Lung (tissue), 11 donors: ENCODE measurements at regions not wholly inside any gene's neighbourhood (a gene's known extent, or its start where the extent isn't known, plus 50 kb on each side); places are given as distances from the start of the nearest gene placed in this dataset.

Experiments
- ATAC-seq: fragments of 200-7000 bp; cut with Tn5 transposase; one replicate; pipeline ENCODE4 v1.9.1; 2020; ENCODE audit warnings: moderate number of reproducible peaks; ENCODE audit not compliant: insufficient read depth, low FRiP score
- DNase-seq, 3 donors: peaks; one replicate each; pipeline ENCODE4 v3.0.0-alpha.2; 2013 to 2017
- H3K27ac ChIP-seq, 2 donors: one replicate each; pipeline ENCODE4 v1.5.1; 2013; ENCODE audit warnings: mild to moderate bottlenecking in 2 of 2, moderate library complexity in 2 of 2, control low read depth in 1 of 2, inconsistent platforms in 1 of 2, low read depth in 1 of 2, low read length in 1 of 2
- H3K27me3 ChIP-seq, 3 donors: one replicate each; pipeline ENCODE4 v1.5.1; 2013; ENCODE audit warnings: low read length in 2 of 3; ENCODE audit not compliant: control insufficient read depth in 3 of 3, insufficient read depth in 3 of 3
- H3K36me3 ChIP-seq, 4 donors: one replicate each; pipeline ENCODE4 v1.5.1; 2013; ENCODE audit warnings: low read length in 4 of 4, mild to moderate bottlenecking in 1 of 4, moderate library complexity in 1 of 4; ENCODE audit not compliant: control insufficient read depth in 4 of 4, insufficient read depth in 4 of 4
- H3K4me1 ChIP-seq, 5 donors: one replicate each; pipeline ENCODE4 v1.5.1; 2013; ENCODE audit warnings: low read length in 5 of 5, mild to moderate bottlenecking in 2 of 5, moderate library complexity in 1 of 5; ENCODE audit not compliant: control insufficient read depth in 5 of 5, insufficient read depth in 5 of 5
- H3K4me3 ChIP-seq: one replicate; pipeline ENCODE4 v1.5.1; 2013; ENCODE audit warnings: mild to moderate bottlenecking, control low read depth, moderate library complexity
- H3K9ac ChIP-seq, 2 donors: one replicate each; pipeline ENCODE4 v1.5.1; 2013; ENCODE audit warnings: low read length in 2 of 2, control low read depth in 1 of 2; ENCODE audit not compliant: insufficient read depth in 1 of 2
- H3K9me3 ChIP-seq, 4 donors: one replicate each; pipeline ENCODE4 v1.5.1; 2013; ENCODE audit warnings: low read length in 3 of 4, mild to moderate bottlenecking in 1 of 4, moderate library complexity in 1 of 4; ENCODE audit not compliant: control insufficient read depth in 4 of 4, insufficient read depth in 3 of 4
- CTCF ChIP-seq: IDR thresholded peaks from 2 replicates; pipeline ENCODE4 v1.5.1; 2012; ENCODE audit warnings: mild to moderate bottlenecking; ENCODE audit errors: control extremely low read depth, extremely low read depth
- WGBS, 2 donors: extraction: QIAGEN DNeasy Blood & Tissue Kit; methylation state at CpG; one replicate each; pipeline ENCODE4 v1.1.7; 2013; 5-methylcytosine and 5-hydroxymethylcytosine counted together
- donor health status: control.
- donor health status: control.
- donor health status: Bipolar disorder and iron deficiency.
- donor health status: healthy.
- donor health status: DM: yes; HTN: yes; CAD: no.

GRCh38 chr16:50979806-50980620 is 171.1 kb downstream of the SALL1 start:
- no peak for TF ChIP-seq CTCF
- no peak for DNase-seq
- Histone ChIP-seq H3K4me3 (no peak overlapping the region), H3K4me1 (no peaks in the 10 kb centered on the region), H3K27ac (no peak overlapping the region), H3K27me3 (peaks cover 0 to 3% (median 0%) of the 10 kb centered on the region in 3 donors), H3K9me3 (peaks cover 0 to 4% (median 0%) of the 10 kb centered on the region in 4 donors), H3K9ac (no peak overlapping the region), H3K36me3 (no peaks in the 10 kb centered on the region)
- 72 to 83% methylated on average over 9 of the region's 9 CpGs for WGBS, 2 donors
- ATAC-seq = no peak

- DNase-seq = no peak
- Histone ChIP-seq H3K9ac (no peak overlapping the region), H3K36me3 (no peaks in the 10 kb centered on the region), H3K9me3 (peaks cover 0 to 5% (median 0%) of the 10 kb centered on the region in 4 donors), H3K4me1 (no peaks in the 10 kb centered on the region), H3K27ac (no peak overlapping the region), H3K4me3 (no peak overlapping the region), H3K27me3 (peaks cover 0 to 3% (median 3%) of the 10 kb centered on the region in 3 donors)
- ATAC-seq = no peak
- WGBS, 2 donors = 40 to 50% methylated on average over 11 of the region's 11 CpGs
- TF ChIP-seq CTCF = no peak
Measured at GRCh38 chr16:50977138-50977537, 173.9 kb downstream of the SALL1 start.

DNA sequence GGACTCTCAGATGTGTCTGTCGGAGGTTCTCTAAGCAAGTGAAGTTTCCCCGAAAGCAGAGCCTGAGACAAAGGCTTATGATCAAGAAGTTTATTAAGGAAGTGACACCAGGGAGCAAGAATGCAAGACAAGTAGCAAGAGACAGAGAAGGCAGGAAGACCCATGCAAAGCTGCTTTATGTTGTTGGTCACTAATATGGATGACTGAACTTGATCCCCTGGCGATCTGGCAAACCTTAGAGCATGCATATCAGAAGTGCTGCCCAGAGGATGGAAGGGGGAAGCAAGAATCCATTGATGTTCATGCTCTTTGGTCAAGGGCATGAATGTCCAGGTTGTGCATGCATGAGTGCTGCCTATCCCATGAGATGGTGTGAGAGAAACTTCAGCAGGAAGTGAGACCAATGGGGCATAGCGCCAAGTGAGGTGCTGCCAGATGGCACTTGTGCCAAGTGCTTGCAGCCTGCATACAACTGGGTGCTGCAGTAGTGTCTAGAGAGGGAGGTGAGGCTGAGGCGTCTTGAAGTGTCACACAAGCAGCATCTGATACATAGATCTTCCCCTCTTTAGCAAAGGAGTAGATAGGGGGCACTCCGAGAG is 176.5 kb downstream of the SALL1 start:
- no peak for TF ChIP-seq CTCF
- Histone ChIP-seq H3K36me3 (no peaks in the 10 kb centered on the region), H3K27ac (no peak overlapping the region), H3K9me3 (peaks cover 0 to 3% (median 0%) of the 10 kb centered on the region in 4 donors), H3K4me3 (no peak overlapping the region), H3K27me3 (peaks cover 0 to 3% (median 3%) of the 10 kb centered on the region in 3 donors), H3K4me1 (no peaks in the 10 kb centered on the region), H3K9ac (no peak overlapping the region)
- DNase-seq = no peak
- no peak for ATAC-seq
- 73 to 80% methylated on average over 6 of the region's 6 CpGs for WGBS, 2 donors
